Fibroblast of the aortic adventitia (primary cell): ENCODE measurements at regions not wholly inside any gene's neighbourhood (a gene's known extent, or its start where the extent isn't known, plus 50 kb on each side); places are given as distances from the start of the nearest gene placed in this dataset.
A peak's percentile ranks its signal among the peaks of the same experiment; 100 is the strongest.

Experiments
- DNase-seq: peaks from one replicate; pipeline ENCODE4 v3.0.0-alpha.2; 2010; ENCODE audit warnings: low read depth
- H3K4me3 ChIP-seq: 2 replicates; pipeline ENCODE4 v1.5.1; 2011; ENCODE audit warnings: low read depth, mild to moderate bottlenecking, control low read depth, low read length, moderate library complexity
- CTCF ChIP-seq: IDR thresholded peaks from 2 replicates; pipeline ENCODE4 v1.5.1; 2011; ENCODE audit warnings: mild to moderate bottlenecking, low read length, control low read depth, inconsistent platforms; ENCODE audit not compliant: insufficient read depth

GRCh38 chr20:39897058-39897457, 792.0 kb downstream of the MAFB start:
- DNase-seq = no peak
- TF ChIP-seq CTCF = no peak
- no peak overlapping the region for H3K4me3 ChIP-seq

- DNase-seq = no peak
- H3K4me3 ChIP-seq = no peak overlapping the region
- TF ChIP-seq CTCF = no peak
Measured at GRCh38 chr20:39894067-39894466, 795.0 kb downstream of the MAFB start.

- no peak overlapping the region for H3K4me3 ChIP-seq
- DNase-seq = no peak
- TF ChIP-seq CTCF = no peak
Measured at GRCh38 chr20:39893003-39893685, 795.9 kb downstream of the MAFB start.

GRCh38 chr20:39890697-39891096, 798.3 kb downstream of the MAFB start:
- no peak for TF ChIP-seq CTCF
- no peak for DNase-seq
- no peak overlapping the region for H3K4me3 ChIP-seq

- no peak for DNase-seq
- H3K4me3 ChIP-seq = no peak overlapping the region
- TF ChIP-seq CTCF = no peak
Measured at GRCh38 chr20:39888310-39888709, 800.7 kb downstream of the MAFB start.

GRCh38 chr20:39886650-39887190, 802.3 kb downstream of the MAFB start:
- no peak overlapping the region for H3K4me3 ChIP-seq
- no peak for DNase-seq
- TF ChIP-seq CTCF = no peak

GRCh38 chr20:39885975-39886649, 802.9 kb downstream of the MAFB start:
- DNase-seq = peak; percentile 73
- H3K4me3 ChIP-seq = no peak overlapping the region
- TF ChIP-seq CTCF = peak; percentile 48
